GM19324 (cell line): ENCODE measurements at regions not wholly inside any gene's neighbourhood (a gene's known extent, or its start where the extent isn't known, plus 50 kb on each side); places are given as distances from the start of the nearest gene placed in this dataset.

Source experiments
- ATAC-seq: cut with Tn5 transposase; IDR thresholded peaks from one replicate; pipeline ENCODE4 v1.9.1; 2021; ENCODE audit warnings: mild to moderate bottlenecking, moderate library complexity; ENCODE audit not compliant: unreplicated experiment, low FRiP score

DNA sequence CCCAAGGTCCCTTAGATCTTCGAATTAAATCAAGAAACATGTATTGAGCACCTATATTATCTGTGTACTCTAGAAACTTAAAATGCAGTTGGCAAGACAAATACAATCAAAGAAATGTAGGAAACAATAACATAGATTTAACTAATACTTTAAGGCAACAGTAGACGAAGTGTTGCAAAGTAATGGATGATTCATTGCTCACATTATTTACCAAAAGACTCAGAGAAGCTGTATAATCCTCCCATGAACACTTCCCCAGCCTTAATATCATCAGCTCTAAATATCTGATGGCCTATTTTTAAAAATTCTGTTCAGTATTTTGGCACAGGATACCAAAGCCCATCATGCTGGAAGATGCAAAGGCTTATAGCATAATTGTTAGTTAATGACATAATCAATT is 272.1 kb upstream of the TTC14 start:
- no peak for ATAC-seq

DNA sequence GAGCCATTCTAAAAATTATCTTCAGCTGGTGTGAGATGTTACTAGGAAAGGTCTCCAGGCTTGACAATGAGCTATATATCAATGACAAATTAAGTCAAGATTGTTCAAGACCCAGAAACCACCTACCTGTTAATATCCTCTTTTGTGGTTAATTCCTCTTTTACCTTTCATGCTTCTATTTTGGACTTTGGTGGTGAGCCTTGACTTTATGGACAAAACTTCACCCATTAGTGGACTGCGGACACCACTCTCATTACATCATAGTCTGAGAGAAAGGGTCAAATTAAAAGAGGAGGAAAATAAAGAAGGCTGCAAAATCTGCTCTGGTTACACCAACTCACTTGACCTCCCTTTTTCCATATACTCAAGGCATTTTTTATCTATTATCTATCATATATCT is 271.5 kb upstream of the TTC14 start:
- no peak for ATAC-seq

- ATAC-seq = peak; percentile 77
These were observed 269.4 kb upstream of the TTC14 start for GRCh38 chr3:180332608-180333007.

- no peak for ATAC-seq
These were observed 266.9 kb upstream of the TTC14 start for GRCh38 chr3:180335050-180335449.

DNA sequence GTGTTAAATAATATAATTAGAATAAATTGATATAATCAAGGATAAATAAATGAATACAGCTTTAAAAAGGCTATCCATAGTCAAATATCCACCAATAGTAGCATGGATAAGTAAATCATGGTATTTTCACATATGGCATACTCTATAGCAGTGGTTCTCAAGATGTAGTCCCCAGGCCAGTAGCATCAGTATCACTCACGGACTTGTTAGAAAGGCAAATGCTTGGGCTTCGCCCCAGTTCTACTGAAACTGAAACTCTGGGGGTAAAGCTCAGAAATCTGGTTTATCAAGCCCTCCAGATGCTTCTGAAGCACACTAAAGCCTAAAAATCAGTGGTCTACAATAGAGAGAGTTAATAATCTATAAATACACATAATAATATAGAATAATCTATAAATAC is 261.6 kb upstream of the TTC14 start:
- no peak for ATAC-seq

- no peak for ATAC-seq
These were observed 260.4 kb upstream of the TTC14 start for GRCh38 chr3:180341516-180341915.

GRCh38 chr3:180351601-180352000 is 250.4 kb upstream of the TTC14 start:
- no peak for ATAC-seq

GRCh38 chr3:180352261-180352660 is 249.7 kb upstream of the TTC14 start:
- no peak for ATAC-seq

DNA sequence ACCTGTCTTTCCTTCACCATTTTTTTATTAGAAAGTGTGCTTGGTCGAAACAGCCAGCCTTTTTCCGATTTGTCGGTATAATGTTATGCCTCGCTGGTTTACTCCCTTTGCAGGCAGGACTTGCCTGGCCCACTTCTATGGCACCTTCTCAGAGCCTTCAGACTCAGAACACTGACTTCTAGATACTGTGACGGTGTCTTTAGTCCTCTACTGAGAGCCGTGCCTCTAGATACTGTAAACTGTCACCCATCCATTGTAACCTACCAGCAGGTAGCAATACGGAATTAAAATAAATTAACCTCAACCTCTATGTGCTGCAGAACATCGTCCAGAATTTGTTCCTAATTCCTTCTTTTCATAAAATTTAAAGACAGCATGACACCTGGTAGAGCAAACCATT is 247.7 kb upstream of the TTC14 start:
- ATAC-seq = no peak

- ATAC-seq = no peak
These were observed 243.8 kb upstream of the TTC14 start for GRCh38 chr3:180358179-180358578.

GRCh38 chr3:180359061-180359952 is 242.7 kb upstream of the TTC14 start:
- no peak for ATAC-seq

GRCh38 chr3:180359953-180360279 is 242.0 kb upstream of the TTC14 start:
- ATAC-seq = no peak

DNA sequence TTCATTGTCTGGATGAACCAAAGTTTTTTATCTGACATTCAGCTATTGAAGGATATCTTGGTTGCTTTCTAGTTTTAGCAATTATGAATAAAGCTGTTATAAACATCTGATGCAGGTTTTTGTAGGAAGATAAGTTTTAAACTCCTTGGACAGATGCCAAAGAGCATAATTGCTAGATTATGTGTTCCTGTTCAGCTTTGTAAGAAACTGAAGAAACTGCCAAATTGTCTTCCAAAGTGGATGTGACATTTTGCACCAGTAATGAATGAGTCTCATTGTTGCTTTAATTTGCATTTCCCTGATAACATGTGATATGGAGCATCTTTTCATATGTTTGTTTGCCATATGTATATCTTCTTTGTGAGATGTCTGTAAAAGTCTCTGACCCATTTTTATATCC is 239.9 kb upstream of the TTC14 start:
- no peak for ATAC-seq

GRCh38 chr3:180375831-180376230 is 226.1 kb upstream of the TTC14 start:
- ATAC-seq = no peak

DNA sequence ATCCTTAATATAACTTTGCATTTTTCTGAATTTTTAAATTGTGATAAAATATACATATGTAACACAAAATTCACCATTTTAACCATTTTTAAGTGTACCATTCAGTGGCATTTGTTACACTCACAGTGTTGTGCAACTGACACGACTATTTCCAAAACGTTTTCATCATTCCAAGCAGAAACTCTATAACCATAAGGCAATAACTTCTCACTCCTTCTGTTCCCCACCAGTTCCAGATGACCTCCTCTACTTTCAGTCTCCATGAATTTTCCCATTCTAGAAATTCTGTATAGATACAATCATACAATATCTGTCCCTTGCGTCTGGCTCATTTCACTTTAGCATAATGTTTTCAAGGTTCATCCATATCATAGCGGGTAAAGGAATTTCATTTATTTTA is 223.5 kb upstream of the TTC14 start:
- no peak for ATAC-seq

- ATAC-seq = no peak
These were observed 219.3 kb upstream of the TTC14 start for GRCh38 chr3:180382638-180383180.

- ATAC-seq = no peak
These were observed 218.5 kb upstream of the TTC14 start for GRCh38 chr3:180383332-180384020.

DNA sequence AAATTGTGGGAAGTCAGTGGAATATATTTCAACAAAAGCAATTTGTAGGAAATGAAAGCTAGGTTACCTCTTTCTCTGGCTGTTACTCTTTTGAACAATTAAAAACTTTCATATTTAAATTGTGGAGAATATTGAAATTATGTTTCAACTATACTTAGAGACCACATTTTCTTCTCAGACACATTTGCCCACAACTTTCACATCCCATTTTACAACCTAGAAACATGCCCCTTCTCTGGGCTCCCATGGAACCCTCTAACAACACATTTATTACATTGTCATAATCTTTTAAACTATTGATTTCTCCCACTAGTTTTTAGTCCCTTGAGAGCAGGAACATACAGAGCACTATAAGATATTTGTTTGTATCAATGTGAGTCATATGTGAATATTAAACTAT is 211.7 kb upstream of the TTC14 start:
- no peak for ATAC-seq

DNA sequence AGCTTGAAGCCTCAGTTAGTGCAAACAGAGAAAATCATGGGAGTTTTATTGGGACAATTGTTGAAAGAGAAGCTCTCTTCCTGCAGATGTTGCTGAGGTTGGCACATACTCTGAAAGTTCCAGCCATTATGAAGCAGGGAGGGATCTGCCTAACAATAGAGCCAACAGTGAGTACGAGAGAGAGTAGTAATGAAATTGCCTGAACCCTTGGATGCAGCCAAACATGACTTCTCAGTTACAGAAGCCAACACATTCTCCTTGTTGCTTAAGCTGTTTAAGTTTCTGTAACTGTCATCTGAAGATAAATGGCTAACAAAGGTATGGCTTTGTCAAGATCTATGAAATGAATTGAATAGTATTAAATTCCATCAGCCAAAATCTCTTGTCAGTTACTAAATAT is 211.0 kb upstream of the TTC14 start:
- no peak for ATAC-seq

DNA sequence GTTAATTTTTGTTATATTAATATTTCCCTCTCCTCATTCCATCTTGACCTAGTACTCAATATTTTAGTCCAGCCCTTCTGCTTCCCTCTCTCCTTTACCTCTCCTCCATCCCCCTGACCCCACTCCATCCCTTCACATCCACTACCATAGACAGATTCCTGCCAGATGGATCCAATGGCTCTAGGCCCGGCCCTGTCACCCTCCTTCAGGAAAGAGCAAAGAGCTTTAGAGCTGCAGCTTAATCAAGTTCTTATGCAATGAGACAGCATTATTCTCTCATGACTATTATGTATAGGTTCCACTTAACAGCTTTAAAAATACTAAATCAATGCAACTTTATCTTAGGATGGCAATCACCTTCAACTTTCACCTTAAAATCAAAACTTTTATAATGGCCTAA is 200.7 kb upstream of the TTC14 start:
- ATAC-seq = no peak

DNA sequence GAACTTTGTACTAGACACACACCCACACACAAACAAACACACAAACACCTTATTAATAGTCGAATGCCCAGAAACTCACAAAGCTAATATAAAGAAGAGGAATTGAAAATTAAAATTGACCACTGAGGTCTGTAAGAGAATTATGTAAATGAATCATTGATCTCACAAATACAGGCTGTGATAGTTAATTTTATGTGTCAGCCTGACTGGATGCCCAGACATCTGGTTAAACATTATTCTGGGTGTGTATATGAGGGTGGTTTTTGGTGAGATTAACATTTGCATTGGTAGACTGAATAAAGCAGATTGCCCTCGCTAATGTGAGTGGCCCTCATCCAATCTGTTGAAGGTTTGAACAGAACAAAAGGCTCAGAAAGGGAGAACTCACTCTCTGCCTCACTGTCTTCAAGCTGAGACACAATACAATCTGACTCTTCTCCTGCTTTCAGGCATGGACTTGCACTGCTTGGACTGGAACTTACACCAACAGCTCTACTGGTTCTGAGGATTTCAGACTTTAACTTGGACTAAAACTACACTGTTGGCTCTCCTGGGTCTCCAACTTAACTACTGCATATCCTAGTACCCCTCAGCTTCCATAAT is 199.4 kb upstream of the TTC14 start:
- peak; percentile 71 for ATAC-seq
